Stimulated activated CD4-positive, alpha-beta T cell treated with anti-CD3 and anti-CD28 coated beads, Interleukin-15, amount 100 ng/mL, for 48 hours (primary cell): ENCODE measurements at regions not wholly inside any gene's neighbourhood (a gene's known extent, or its start where the extent isn't known, plus 50 kb on each side); places are given as distances from the start of the nearest gene placed in this dataset.

ENCODE experiments used
- DNase-seq, 2 donors: peaks; one replicate each; pipeline ENCODE4 v3.0.0-alpha.2; 2020; ENCODE audit warnings: low read depth in 2 of 2

DNA sequence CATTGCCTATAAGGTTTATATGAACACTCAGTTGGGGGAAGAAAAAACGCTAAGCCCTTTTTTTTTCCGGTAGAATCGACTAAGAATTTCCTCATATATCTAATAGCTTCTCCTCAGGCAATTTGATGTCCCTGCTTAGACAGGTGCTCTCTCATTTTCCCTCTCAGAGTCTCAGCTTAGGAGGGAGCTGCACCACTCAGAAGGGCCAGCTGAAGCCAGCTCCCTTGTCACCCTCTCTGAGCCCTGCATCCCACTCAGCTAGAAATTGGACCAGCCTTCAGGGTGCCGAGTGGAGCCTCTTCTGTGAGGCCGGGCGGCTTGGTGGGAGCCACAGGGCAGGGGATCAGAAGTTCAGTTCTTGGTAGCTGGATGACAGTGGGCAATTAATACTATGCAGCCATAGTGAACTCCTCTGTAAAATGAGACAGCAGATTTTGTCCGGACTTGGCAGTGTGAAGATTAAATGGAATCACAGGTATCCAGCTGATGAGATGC lies 368.5 kb downstream of the MAFB start:
- DNase-seq = no peak

DNA sequence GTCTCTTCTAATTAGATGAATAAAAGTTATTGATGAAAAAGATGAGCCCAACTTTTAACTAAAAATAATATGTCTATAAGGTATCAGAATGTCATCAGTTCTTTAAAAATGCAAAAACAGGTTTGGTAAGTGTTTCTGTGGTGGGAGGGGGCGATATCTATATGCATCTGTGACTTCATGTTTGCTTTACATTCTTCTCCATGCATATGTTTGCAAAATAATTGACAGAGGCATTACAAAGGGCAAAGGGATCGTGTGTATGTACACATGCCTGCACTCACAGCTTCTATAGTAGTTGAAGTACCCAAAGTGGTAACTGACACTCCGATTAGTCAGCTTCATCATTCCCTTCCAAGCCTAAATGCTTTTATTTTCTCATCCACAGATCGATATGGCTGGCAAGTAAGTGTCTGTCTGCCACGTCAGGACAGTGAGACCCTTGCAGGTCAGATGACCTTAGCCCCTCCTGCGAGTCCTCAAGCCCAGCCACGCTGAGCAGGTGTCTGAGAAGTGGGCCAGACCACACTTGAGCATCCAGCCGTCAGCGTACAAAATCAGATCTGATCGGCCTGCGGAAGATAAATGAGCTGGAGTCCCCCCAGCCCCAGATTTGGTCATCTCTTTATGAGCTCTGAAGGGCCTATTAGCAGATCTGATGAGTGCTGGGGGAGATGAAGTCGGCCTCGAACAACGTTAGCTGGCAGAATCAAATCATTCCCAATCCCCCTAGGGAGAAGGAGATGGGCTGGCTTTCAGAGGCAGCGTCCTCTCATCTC lies 369.1 kb downstream of the MAFB start:
- DNase-seq = no peak

DNA sequence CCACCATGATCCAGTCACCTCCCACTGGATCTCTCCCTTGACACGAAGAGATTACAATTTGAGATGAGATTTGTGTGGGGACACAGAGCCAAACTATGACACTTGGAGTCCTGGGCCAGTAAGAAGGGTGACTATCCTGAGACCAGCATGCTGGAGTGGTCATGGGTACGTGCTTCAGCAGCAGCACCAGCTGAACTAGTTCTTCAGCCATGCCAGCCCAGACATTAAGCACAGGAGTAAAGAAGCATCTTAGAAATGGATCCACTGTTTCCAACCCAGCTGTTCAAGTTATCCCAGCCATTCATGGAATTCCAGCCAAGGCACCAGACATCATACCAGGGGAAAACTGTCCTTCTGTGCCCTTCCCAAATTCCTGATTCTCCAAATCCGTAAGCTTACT lies 370.0 kb downstream of the MAFB start:
- no peak for DNase-seq

DNA sequence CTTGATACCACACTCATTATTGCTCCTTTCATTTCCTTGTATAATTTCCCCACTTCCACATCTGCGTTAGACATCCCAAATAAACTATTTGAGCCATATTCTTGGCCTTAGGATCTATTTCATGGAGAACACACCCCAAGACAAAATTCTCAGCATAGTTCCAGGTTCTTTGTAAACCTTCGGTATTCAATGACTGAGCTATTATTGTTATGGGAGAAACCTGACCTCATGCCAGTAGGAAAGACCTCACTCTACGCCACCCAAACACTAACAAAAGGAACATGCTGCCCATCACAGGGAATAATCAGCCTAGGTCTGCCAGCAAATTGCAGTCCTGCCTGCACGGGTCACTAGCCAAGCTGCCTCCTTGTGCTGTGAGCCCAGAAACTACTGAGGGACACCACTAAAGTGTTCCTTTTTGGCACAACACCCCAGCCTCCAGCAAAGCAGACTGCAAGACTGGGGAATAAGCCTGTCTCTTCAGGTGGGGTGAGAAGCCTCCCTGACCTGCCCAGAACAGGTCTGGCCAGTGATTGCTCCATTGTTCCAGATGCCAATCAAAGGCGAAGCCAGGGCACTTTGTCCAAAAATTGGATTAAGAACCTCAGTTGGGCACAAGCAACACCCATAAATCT lies 371.8 kb downstream of the MAFB start:
- no peak for DNase-seq

DNA sequence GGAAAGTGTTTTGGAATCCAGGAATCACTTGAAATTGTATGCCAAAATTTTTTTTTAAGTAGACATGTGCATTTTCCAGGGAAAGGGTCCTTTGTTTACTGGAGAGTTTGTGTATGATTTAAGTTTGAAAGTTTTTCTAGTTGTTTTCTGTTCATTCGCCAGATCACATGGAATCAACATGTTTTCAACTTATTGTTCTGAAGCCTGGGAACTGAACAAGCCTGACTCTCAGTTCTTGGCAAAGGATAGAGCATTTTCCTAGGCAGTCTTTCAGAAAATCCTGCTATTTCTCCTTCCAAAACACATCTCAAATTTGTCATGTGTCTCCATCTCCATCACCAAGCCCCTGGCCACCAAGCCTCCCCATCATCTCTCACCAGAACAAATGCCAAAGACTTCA lies 374.8 kb downstream of the MAFB start:
- no peak for DNase-seq

DNA sequence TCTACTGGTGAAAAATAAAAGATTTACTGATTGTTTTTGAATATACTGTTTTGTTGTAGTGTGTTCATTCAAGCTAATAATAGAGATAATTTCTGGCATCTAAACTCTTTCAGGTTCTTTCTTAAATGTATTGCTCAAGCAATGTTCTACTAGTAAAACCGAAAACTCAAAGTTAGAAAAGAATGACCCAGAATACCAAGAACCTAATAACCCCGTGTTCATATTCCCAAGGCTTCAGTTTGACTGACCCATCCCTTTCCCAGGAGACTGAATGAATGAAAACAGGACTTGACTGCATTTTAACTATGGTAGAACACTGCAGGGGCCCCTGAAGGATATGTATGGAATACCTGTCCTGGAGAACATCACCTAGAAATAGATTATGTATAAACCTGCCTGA lies 375.3 kb downstream of the MAFB start:
- no peak for DNase-seq

DNA sequence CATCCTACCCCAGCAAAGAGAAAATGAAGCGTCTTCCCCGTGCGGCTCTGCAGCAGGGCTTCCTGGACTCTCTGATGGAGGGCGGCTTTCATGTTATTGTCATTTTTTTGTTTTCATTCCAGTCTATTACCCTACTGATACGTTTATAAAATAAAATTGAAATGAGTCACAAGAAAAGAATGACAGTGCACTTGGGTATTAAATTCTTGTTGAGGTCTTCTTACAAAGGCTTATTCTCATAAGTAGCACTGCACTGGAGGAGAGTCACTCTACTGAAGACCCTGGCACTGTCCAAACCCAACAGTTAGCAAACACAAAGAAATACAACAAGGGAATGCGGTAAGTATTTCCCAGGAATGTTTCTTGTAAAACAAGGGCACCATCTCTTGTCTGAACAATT lies 379.3 kb downstream of the MAFB start:
- DNase-seq = no peak

DNA sequence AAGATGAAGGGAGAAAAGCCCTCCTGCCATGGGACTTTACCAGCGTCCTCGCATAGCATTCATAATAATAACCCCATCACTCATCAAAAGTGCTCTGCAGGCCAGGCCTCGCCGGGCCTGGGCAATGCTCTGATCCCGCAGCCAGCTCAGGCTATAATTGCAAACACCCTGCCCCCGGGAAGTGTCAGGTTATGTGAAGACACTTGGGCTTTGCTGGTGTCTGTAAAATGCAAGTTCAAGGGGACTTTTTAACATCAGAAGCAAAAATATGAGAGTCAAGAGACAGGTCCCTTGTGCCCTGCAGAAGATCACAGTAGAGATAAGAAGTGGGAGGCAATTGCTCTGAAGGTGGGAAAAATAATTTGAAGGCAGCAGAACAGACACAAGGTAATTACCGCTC lies 381.0 kb downstream of the MAFB start:
- DNase-seq = no peak

DNA sequence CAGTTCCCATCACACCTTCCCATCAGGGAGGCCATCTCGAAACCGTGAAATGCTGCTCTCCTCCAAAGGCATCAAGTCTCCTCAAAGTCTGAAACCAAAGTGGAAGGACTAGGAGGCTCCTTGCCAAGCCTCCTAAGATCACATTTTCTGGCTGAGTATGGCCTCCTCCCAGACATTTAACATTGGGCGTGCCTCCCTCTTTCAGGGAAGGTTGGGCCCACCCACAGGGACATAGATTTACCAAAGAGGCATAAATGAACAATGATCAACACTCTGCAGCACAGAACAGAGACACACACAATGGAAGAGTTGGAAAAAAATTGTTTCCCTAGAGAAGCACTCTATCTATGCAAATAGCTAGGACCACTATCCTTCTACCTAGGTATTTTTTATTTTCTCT lies 381.8 kb downstream of the MAFB start:
- no peak for DNase-seq

DNA sequence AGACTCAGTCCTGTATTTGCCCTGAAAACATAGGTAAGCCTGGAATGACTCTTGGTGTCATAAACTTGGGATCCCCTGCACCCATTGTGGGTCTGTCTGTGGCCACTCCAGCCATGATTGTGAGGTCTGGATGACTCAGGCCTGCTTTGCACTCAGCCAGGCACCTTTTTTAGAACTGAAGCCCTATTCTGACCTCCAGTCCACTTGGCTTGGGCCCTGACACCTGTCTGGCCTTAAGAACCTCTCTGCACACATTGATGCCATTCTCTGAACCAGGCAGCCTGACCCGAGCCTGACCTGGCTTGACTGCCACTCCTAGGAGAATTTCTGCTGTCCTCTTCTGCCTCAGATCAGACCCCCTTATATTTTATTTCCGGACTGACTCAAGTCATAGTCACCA lies 383.7 kb downstream of the MAFB start:
- no peak for DNase-seq

DNA sequence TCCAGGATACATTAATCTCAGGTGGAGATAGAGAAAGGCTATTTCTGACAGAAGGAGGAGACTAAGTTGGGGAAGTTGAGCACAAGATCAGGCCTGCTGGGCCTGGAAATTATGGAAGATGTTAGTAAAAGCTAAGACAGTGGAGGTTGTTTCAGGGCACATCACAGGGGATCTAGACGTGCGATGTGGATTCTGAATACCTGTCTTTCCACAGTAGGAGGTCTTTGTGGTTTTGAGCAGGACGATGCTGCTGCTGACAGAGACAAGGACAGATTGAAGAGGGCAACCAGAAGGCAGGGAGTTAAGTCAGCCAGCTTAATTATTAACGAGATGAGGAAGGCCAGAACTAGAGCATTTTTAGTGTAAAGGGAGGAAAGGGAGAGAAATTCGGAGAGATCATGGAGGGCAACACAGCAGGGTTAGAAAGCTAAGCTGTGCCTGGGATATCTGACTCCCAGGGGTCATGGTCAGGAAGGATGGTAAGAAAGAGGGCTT lies 384.9 kb downstream of the MAFB start:
- no peak for DNase-seq

DNA sequence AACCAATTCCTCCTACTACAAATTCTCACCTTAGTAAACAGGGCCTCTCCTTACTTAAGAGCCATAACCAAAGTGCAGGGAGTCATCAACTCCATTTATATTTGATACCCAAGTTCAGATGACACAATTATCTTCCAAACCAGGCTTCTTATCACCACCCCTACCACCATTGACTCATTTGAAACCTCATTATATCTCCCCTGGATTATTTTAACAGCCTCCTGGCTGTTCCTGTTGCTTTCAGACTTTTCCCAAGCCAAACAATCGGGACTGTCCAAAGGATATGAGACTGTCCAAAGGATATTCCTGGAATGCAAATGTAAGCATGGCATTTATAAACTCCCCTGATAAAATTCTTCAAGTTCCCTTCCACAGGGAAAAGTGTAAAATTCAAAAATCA lies 394.3 kb downstream of the MAFB start:
- no peak for DNase-seq

DNA sequence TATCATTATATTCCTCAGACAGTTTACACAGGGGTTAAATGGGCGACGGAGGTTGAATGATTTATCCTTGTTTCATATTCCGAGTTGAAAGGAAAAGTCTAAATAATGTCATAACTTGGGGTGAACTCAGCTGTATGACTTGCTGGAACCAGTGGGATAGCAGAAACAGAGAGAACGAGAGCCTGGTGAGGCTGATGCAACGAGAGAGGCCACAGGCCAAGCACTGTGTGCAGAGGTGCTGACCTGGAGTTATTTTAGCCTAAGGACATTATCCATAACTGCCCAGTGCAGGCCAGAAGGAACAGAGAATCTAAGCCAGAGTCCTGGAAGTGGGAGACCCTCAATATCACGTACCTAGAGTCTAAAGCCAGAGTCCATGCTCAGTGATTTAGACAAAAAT lies 394.9 kb downstream of the MAFB start:
- no peak for DNase-seq

DNA sequence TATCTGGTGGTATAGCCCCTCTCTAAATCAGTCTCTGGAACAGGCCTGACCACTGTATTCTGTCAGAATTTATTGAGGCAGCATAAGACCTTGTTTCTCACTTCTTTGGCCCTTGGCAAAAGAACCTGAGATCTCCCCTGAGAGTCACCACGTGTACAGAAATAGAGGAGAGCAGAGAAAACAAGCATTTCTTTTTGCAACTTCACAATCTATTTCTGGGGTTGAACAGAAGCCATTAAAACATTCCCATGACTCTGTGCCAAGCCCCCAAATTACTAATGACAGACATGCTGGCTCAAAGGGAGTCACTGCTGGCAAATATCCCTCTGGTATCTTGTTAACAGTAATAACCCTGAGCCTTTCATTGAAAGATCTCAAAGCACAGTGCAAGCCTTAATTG lies 395.3 kb downstream of the MAFB start:
- DNase-seq = no peak

DNA sequence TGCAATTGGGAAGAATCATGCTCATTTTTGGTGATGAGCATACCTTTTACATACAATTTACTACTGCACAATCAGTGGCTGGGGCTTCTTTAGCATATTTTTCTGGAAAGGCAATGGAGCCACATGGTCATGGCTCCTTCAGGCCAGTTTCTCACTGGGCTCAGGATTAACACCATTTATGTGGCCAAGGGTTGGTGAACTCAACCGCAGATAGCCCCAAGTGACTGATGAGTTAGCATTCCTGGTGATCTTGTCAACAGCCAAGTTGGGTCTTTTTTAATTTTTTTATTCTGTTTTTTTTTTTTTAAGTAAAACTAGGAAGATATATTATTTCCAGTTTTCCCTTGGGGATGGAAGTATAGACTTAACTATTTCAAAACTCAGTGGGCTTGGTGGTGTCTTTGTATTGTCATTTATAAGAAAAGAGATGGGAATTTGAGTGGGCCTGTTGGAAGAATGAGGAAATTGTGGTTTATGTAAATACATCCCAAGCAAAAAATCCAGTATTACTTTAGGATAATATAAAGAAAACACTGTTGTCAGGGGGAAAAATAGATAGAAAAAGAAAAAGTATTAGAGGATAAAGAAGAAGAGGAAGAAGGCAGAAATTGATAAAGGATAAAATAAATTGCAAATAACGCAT lies 397.4 kb downstream of the MAFB start:
- DNase-seq = no peak

DNA sequence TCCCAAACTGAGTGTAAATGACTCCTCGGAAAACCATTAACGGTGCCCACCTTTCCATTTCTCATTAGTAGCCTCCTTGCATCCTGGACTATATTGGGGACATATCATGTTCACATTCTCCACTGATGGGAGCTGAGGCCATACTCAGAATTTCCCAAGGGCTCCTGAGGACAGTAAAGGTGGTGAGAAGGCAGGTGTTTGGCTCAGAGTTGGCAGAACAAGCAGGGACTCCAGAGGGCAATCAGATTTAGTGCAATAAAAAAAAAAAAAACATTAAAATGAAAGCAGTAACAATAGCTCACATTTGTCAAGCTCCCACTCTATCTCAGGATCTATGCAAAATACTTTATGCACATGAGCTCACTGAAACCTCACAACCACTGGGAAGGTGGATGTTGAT lies 401.4 kb downstream of the MAFB start:
- DNase-seq = no peak

DNA sequence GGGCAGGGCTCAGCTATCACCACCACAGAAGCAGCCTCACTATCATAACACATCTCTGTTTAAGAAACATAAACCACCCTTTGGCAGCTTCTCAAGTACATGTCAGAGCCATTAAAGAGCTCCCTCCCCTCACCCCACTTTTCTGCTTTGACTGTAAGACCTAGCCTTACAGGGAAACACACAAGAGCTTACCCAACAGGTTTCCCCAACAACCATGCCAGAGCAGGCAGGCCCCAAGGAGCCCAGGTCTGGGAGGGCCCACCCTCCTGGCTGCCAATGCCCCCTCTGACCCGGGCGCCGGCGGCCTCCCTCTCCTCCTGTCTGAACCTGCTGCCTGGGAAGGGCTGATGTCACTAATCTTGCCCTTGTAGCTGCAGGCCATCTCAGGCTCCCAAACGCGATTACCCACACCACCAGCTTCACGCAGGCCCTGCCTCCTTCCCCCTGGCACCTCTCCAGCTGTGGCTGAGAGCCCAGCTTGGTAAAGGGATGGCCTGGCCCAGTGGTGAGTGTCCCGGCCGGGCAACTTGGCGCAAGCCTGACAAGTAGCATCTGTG lies 402.0 kb downstream of the MAFB start:
- no peak for DNase-seq

DNA sequence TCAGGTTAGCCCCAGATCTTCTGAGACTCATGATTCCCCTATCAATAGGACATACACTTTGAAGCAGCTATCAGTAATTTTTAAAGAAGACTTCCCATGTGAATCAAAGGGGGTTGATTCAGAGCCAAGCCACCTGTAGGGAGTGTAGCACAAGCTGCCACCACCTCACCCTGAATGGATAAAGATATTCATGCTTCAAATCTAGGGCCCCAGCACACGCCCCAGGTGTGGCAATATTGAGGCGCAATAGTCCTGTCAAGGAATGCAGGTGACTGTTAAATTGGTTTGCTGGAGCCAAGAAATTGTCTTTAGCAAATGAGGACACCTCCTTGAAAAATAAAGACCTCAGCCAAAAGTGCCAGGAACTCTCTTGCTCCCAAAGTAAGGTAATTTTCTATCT lies 404.4 kb downstream of the MAFB start:
- DNase-seq = no peak

DNA sequence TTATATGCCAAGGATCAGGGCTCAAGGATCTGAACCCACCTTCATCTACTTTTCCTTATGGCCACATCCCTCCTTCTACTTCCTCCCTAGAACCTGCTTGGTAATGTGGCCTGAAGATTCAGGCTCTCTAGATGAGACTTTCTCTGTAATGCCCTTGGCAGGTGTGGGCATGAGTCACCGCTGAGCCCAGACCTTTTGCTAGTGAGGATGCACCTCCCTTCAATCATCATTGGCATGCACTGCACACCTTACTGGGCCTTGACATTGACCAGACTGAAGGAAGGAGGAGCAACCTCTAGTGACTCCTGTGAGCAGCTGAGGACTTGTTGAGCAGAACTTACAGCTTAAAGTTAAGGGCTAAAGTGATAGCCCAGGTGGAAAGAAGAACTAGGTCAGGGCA lies 405.3 kb downstream of the MAFB start:
- no peak for DNase-seq

DNA sequence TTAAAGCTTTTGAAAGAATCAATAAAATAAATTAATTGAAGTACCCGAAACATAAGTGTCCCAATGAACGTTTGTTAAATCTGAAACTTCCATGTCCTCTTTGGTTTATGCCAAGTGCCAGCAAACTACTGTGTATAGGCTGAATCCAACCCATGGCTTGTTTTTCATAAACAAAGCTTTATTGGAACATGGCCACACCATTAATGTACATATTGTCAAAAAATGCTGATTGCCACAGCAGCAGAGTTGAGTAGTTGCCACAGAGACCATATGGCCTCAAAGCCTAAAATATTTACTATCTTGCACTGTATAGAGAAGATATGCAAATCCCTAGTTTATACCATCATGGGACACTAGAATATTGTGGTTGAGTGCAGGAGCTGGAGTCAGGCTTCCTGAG lies 406.1 kb downstream of the MAFB start:
- no peak for DNase-seq

DNA sequence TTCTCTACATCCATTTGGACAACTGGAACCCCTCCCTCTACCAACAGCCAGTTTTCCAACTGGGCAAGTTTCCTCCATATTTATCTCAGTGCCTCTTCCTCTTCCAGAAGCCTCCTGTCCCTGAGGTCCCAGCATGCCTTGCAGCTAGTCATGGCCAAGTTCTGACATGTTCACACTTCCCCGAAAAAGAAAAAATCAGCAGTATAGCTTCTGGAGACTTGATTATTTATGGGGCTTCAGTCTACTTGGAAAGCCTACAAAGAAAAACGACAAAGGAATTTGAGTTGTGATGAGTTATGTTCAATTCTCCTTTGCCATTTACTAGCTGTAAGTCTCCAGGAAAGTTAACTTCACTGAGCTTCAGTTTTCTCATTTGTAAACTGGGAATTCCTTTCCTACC lies 406.5 kb downstream of the MAFB start:
- no peak for DNase-seq

DNA sequence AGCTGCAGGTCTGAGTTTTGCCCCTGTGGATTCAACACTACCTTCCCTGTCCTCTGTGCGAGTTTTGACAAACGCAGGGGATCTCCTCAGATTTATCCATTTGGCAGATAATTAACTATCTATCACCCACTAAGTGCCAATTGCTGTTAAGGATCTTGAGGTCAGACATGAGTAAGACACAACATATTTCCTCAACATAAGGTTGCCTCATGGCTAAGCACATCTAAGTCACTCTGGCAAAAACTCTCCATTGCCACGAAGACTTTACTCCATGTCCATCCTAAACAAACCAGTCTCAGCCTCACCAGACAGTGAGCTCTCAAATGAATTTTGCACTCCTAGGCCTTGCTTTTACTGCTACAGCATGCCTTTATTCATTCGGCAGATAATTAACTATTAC lies 408.4 kb downstream of the MAFB start:
- DNase-seq = no peak

DNA sequence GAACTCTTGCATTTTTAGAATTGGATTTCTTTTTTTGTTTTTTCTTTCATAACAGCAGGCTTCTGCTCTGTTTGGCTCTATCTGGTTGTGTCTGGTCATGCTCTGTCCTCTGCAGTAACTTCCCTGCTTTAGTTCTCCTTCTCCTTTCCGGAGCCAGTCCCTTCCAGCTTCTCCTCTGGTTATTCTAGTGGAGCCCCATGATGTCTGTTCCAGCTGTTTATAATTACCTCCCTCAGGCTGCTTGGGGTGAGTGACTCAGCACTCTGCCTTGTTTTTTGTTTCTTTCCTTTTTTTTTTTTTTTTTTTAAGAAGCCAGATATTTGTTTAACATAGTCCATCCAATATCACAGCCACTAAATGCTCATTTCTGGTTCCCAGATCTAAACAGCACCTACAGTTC lies 409.6 kb downstream of the MAFB start:
- DNase-seq = no peak
